Stimulated activated naive B cell treated with anti-CD40 and anti-IgM and Interleukin-4, amounts not matched to agents 10 μg/mL and 1 μg/mL and 100 μg/mL, for 72 hours (primary cell): ENCODE measurements at regions not wholly inside any gene's neighbourhood (a gene's known extent, or its start where the extent isn't known, plus 50 kb on each side); places are given as distances from the start of the nearest gene placed in this dataset.
"Not testable (repeated sequence)": the region's sequence is repeated elsewhere in the genome, so short reads cannot be mapped to it uniquely, and the experiment has no call there.

Experiments used
- ATAC-seq, 2 donors: fragments of 150-1000 bp; cut with Tn5 transposase; replicated peaks; 2 replicates each; pipeline ENCODE4 v1.10.0; 2021; ENCODE audit warnings: moderate library complexity in 1 of 2
- DNase-seq: peaks from one replicate; pipeline ENCODE4 v3.0.0; 2021
- H3K27ac Mint-ChIP-seq: one replicate; pipeline ENCODE4 v1.8.0; 2022; ENCODE audit warnings: mild to moderate bottlenecking, mixed read lengths
- H3K27me3 Mint-ChIP-seq, 2 donors: one replicate each; pipeline ENCODE4 v1.8.0; 2022; ENCODE audit warnings: mixed read lengths in 2 of 2
- H3K36me3 Mint-ChIP-seq, 2 donors: one replicate each; pipeline ENCODE4 v1.8.0; 2022; ENCODE audit warnings: mixed read lengths in 2 of 2, mild to moderate bottlenecking in 1 of 2
- H3K4me1 Mint-ChIP-seq, 2 donors: one replicate each; pipeline ENCODE4 v1.8.0; 2022; ENCODE audit warnings: mixed read lengths in 2 of 2, mild to moderate bottlenecking in 1 of 2
- H3K4me3 Mint-ChIP-seq, 2 donors: one replicate each; pipeline ENCODE4 v1.8.0; 2022; ENCODE audit warnings: mild to moderate bottlenecking in 2 of 2, mixed read lengths in 2 of 2, moderate library complexity in 1 of 2
- H3K9me3 Mint-ChIP-seq, 2 donors: one replicate each; pipeline ENCODE4 v1.8.0; 2022; ENCODE audit warnings: mixed read lengths in 2 of 2, mild to moderate bottlenecking in 1 of 2

GRCh38 chr3:30455112-30455511, 151.3 kb upstream of the TGFBR2 start:
- not testable (repeated sequence) for H3K4me1 Mint-ChIP-seq, ATAC-seq, H3K9me3 Mint-ChIP-seq, DNase-seq, H3K27me3 Mint-ChIP-seq, H3K27ac Mint-ChIP-seq, H3K36me3 Mint-ChIP-seq, H3K4me3 Mint-ChIP-seq

GRCh38 chr3:30455840-30456239, 150.6 kb upstream of the TGFBR2 start:
- Mint-ChIP-seq H3K9me3 (peaks cover 0 to 9% of the 10 kb centered on the region in 2 donors), H3K4me1 (no peaks in the 10 kb centered on the region), H3K27me3 (no peaks in the 10 kb centered on the region), H3K36me3 (peaks cover 0 to 3% of the 10 kb centered on the region in 2 donors), H3K27ac (no peak overlapping the region), H3K4me3 (no peak overlapping the region)
- ATAC-seq (no peak), DNase-seq (no peak)

- Mint-ChIP-seq H3K27ac (no peak overlapping the region), H3K4me1 (no peaks in the 10 kb centered on the region), H3K9me3 (peaks cover 0 to 9% of the 10 kb centered on the region in 2 donors), H3K27me3 (no peaks in the 10 kb centered on the region), H3K4me3 (no peak overlapping the region), H3K36me3 (peaks cover 0 to 3% of the 10 kb centered on the region in 2 donors)
- ATAC-seq, result no peak
- no peak for DNase-seq
Measured at GRCh38 chr3:30456264-30456663, 150.1 kb upstream of the TGFBR2 start.

- Mint-ChIP-seq H3K4me1 (no peaks in the 10 kb centered on the region), H3K4me3 (no peak overlapping the region), H3K27me3 (no peaks in the 10 kb centered on the region), H3K9me3 (peaks cover 0 to 9% of the 10 kb centered on the region in 2 donors), H3K27ac (no peak overlapping the region), H3K36me3 (peaks cover 0 to 3% of the 10 kb centered on the region in 2 donors)
- DNase-seq, result no peak
- no peak for ATAC-seq
Measured at GRCh38 chr3:30457081-30457480, 149.3 kb upstream of the TGFBR2 start.

- no peaks in the 10 kb centered on the region for H3K4me1 Mint-ChIP-seq
- peaks cover 0 to 8% of the 10 kb centered on the region in 2 donors for H3K9me3 Mint-ChIP-seq
- ATAC-seq, result no peak
- DNase-seq, result no peak
- H3K27me3 Mint-ChIP-seq, result no peaks in the 10 kb centered on the region
- H3K27ac Mint-ChIP-seq, result no peak overlapping the region
- no peak overlapping the region for H3K4me3 Mint-ChIP-seq
- H3K36me3 Mint-ChIP-seq, result peaks cover 0 to 3% of the 10 kb centered on the region in 2 donors
Measured at GRCh38 chr3:30457726-30458125, 148.7 kb upstream of the TGFBR2 start.

GRCh38 chr3:30458376-30459171, 147.8 kb upstream of the TGFBR2 start:
- Mint-ChIP-seq H3K36me3 (peaks cover 0 to 3% of the 10 kb centered on the region in 2 donors), H3K4me1 (no peaks in the 10 kb centered on the region), H3K4me3 (no peak overlapping the region), H3K9me3 (peaks cover 0 to 7% of the 10 kb centered on the region in 2 donors), H3K27me3 (no peaks in the 10 kb centered on the region), H3K27ac (no peak overlapping the region)
- ATAC-seq, result no peak
- no peak for DNase-seq

GRCh38 chr3:30461311-30461710, 145.1 kb upstream of the TGFBR2 start:
- H3K27me3 Mint-ChIP-seq, result no peaks in the 10 kb centered on the region
- ATAC-seq (no peak), DNase-seq (no peak)
- H3K4me3 Mint-ChIP-seq, result no peak overlapping the region
- no peak overlapping the region for H3K27ac Mint-ChIP-seq
- peaks cover 0 to 3% of the 10 kb centered on the region in 2 donors for H3K36me3 Mint-ChIP-seq
- no peaks in the 10 kb centered on the region for H3K4me1 Mint-ChIP-seq
- peaks cover 5 to 7% of the 10 kb centered on the region in 2 donors for H3K9me3 Mint-ChIP-seq

GRCh38 chr3:30462721-30463470, 143.5 kb upstream of the TGFBR2 start:
- peaks cover 5 to 7% of the 10 kb centered on the region in 2 donors for H3K9me3 Mint-ChIP-seq
- no peaks in the 10 kb centered on the region for H3K27me3 Mint-ChIP-seq
- H3K27ac Mint-ChIP-seq, result no peak overlapping the region
- H3K4me3 Mint-ChIP-seq, result no peak overlapping the region
- no peaks in the 10 kb centered on the region for H3K4me1 Mint-ChIP-seq
- DNase-seq (no peak), ATAC-seq (no peak)
- peaks cover 0 to 3% of the 10 kb centered on the region in 2 donors for H3K36me3 Mint-ChIP-seq

- Mint-ChIP-seq H3K27me3 (no peaks in the 10 kb centered on the region), H3K27ac (no peak overlapping the region), H3K36me3 (no peaks in the 10 kb centered on the region), H3K9me3 (peaks cover 5% of the 10 kb centered on the region in 2 donors), H3K4me3 (no peak overlapping the region), H3K4me1 (no peaks in the 10 kb centered on the region)
- ATAC-seq (no peak), DNase-seq (no peak)
Measured at GRCh38 chr3:30464381-30464780, 142.0 kb upstream of the TGFBR2 start.

GRCh38 chr3:30465454-30465853, 140.9 kb upstream of the TGFBR2 start:
- Mint-ChIP-seq H3K9me3 (peaks cover 0 to 5% of the 10 kb centered on the region in 2 donors), H3K27me3 (no peaks in the 10 kb centered on the region), H3K4me3 (no peak overlapping the region), H3K4me1 (peaks cover under 1 to 2% of the 10 kb centered on the region in 2 donors), H3K36me3 (no peaks in the 10 kb centered on the region), H3K27ac (no peak overlapping the region)
- ATAC-seq, result no peak
- no peak for DNase-seq

GRCh38 chr3:30467596-30468238, 138.7 kb upstream of the TGFBR2 start:
- H3K27ac Mint-ChIP-seq, result no peak overlapping the region
- H3K36me3 Mint-ChIP-seq, result no peaks in the 10 kb centered on the region
- H3K9me3 Mint-ChIP-seq, result peaks cover 0 to 5% of the 10 kb centered on the region in 2 donors
- no peak overlapping the region for H3K4me3 Mint-ChIP-seq
- DNase-seq, result no peak
- H3K4me1 Mint-ChIP-seq, result peaks cover 2 to 6% of the 10 kb centered on the region in 2 donors
- no peak for ATAC-seq
- no peaks in the 10 kb centered on the region for H3K27me3 Mint-ChIP-seq

GRCh38 chr3:30469133-30469532, 137.3 kb upstream of the TGFBR2 start:
- H3K4me1 Mint-ChIP-seq, result peaks cover 14 to 19% of the 10 kb centered on the region in 2 donors
- peaks cover 2 to 5% of the 10 kb centered on the region in 2 donors for H3K36me3 Mint-ChIP-seq
- no peaks in the 10 kb centered on the region for H3K27me3 Mint-ChIP-seq
- no peak overlapping the region for H3K27ac Mint-ChIP-seq
- ATAC-seq (no peak), DNase-seq (no peak)
- H3K4me3 Mint-ChIP-seq, result no peak overlapping the region
- H3K9me3 Mint-ChIP-seq, result peaks cover 6 to 10% of the 10 kb centered on the region in 2 donors

- DNase-seq (no peak), ATAC-seq (no peak)
- H3K9me3 Mint-ChIP-seq, result peaks cover 4 to 6% of the 10 kb centered on the region in 2 donors
- H3K27ac Mint-ChIP-seq, result no peak overlapping the region
- peaks cover 28 to 32% of the 10 kb centered on the region in 2 donors for H3K4me1 Mint-ChIP-seq
- peaks cover 2 to 5% of the 10 kb centered on the region in 2 donors for H3K36me3 Mint-ChIP-seq
- no peak overlapping the region for H3K4me3 Mint-ChIP-seq
- no peaks in the 10 kb centered on the region for H3K27me3 Mint-ChIP-seq
Measured at GRCh38 chr3:30470496-30470895, 135.9 kb upstream of the TGFBR2 start.

- Mint-ChIP-seq H3K4me1 (peaks cover 32 to 38% of the 10 kb centered on the region in 2 donors), H3K27me3 (no peaks in the 10 kb centered on the region), H3K4me3 (no peak overlapping the region), H3K9me3 (peaks cover 4 to 6% of the 10 kb centered on the region in 2 donors), H3K27ac (no peak overlapping the region), H3K36me3 (peaks cover 2 to 5% of the 10 kb centered on the region in 2 donors)
- ATAC-seq (no peak), DNase-seq (no peak)
Measured at GRCh38 chr3:30471066-30471465, 135.3 kb upstream of the TGFBR2 start.
